ENCODE measurements at regions not wholly inside any gene's neighbourhood (a gene's known extent, or its start where the extent isn't known, plus 50 kb on each side); places are given as distances from the start of the nearest gene placed in this dataset.

DNA sequence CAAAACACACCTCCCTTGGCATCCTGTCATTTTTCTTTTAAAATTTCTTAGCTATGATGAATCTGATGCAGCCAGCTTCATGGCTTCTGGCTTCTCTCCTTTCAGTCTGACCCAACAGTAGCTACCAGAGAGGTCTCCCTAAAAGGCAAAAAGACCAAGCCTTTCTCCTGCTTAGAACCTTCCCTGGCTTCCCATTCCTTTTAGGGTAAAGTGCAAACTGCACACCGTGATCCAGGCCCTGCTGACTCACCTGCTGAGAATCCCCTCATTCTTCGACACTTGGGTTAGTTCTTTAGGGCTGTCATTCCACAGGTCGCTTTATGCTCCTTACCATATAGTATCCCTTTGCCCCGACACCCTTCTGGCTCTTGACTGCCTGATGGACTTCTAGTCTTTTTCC, 362.4 kb downstream of the MIAT start:
- DNase-seq: no peak

DNA sequence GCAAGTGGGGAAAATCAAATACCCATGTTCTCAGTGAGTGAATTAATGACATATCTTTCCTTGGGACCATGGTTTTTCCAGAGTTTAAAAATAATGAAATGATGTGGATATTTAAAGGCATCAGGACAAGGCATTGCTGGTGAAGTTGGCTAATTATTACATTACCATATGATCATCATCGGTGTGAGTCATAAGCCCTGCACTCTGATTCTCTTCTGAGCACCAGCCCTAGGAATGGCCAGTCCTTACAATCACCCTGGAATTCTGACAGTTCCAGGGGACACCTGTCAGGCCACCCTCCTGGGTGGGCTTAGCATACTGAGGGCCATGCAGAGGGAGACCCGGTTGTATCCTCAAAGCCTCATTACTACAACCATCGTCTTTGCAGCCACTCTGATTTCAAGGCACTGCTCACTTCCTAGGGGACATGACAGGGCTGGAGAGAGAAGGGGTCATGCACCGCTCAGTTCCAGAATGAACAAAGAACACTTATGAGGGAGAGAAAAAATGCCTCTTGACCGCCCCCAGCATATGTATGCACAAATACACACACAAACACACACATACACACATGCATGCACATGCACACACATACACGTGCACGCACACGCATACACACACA, 365.0 kb downstream of the MIAT start:
- no peak for DNase-seq

DNA sequence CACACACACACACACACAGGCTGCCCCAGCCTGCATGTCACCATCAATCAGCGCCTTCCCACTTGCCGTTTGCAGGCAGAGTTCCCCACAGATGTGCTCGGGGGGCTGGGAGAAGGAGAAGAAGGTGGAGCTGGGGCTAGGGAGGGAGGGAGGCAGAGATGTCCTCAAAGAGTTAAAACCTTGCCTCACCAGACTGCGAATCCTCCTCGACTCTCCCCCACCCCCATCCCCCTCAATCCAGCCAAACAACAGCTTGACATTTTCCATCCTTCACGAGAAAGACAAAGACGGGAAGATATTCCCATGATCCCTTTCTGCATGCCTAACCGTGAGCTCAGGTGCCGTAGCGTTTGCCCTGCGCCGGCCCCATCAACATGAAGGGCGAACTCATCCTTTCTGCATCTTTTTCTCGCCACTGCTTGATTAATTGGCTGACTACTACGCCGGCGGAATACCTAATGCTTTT, 365.5 kb downstream of the MIAT start:
- no peak for DNase-seq

DNA sequence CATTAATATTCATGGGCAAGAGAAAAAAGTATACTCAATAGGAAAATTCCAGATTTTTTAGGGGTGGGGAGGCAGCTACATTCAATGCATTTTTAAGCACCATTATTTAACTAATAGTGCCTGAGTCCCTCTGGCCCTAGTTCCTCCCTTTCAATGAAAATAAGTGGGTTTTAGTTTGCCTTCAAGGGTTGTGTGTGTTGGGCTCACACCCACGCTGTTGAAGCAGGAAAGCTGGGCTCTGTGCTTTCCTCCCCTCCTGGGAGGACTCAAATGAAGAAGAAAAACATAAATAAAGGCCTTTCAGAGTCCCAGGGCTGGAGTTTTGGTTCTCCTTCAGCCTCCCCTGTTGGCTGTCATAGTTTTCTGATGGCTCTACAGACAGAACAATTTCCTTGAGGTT, 366.2 kb downstream of the MIAT start:
- DNase-seq: no peak

DNA sequence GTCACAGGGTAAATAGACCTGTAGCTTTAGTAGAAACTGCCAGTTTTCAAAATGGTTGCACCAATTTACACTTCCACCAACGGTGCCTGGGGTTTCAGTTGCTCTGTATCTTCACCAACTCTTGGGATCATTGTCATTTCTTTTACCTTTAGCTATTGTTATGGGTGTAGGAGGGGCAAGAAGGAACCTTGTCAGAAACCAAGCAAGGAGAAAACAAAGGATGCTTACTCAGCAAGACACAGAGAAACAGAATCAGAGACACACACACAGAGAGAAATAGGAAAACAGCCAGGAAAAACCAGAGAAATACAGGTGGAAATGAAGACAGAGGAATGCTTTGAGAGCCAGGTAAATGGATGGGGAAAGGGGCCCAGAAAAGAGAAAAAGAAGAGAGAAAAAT, 367.6 kb downstream of the MIAT start:
- no peak for DNase-seq

DNA sequence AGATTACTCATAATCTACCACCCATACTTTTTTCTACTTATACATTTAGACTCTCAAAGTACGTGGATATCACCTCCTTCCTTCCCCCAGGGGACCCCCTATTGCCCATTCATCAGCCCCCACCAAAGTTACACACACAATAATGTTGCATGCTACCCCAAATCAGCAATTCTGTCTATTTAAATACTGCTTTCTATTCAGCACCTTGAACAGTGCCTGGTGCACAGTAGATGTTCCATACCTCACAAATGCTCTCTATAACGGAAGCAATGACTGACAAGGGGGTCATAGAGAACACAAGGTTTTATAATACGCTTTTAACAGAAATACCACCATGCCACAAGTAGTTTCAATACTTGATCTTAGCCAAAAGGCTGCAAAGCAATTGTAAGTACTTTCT, 370.7 kb downstream of the MIAT start:
- no peak for DNase-seq

DNA sequence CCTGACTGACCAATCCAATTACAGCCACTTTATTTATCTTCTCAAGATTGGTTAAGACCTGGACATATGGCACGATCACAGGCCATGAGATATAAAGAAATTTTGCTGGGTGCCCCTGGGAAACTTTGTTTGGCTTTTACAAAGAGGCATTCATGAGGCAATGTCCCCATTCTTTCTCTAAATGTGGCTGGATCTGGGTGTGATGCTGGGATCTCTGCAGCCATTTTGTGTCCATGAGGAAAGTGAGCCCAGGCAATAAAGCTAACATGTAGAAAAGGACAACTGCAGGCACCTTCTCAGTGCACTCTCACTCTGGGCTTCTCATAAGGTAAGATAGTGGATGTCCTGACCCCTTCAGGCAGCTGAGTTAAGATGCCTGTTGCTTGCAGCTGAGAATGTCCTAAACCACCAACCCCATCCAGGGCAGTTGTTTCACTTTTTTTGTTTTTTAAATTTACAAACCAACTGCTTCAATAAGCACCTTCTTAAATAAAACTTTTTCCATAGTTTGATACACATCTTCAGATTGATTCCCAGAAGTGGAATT, 372.3 kb downstream of the MIAT start:
- DNase-seq: no peak

DNA sequence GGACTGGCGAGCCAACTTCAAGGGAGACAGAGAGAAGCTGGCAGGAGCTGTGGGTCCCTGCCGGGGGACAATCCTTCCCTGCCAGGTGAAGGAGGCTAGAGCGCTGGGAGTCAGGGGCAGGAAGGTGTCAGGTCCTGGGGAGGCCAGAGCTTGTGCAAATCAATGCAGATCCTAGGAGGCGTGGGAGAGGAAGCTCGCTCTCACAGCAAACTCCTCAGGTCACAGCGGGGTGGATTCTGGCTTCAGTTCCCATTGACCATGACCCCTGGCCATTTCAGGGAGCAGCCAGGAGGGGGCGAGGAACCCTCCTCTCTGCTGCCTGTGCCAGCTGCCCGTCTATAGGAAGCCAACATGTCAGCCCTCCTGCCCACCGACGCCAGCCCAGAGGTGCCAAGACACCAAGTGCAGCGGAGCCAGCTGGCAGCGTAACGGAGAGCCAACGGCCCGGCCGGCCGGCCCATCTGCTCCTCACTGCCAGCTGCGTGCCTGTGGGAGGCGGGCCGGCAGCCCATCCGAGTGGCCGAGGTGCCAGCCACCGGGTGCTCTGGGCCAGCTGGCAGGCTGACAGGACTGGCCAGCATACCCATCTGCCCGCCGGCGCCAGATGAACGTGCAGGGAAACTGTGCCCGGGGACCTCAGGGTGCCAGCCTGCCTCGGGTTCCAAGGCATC, 374.8 kb downstream of the MIAT start:
- peak; percentile 69 for DNase-seq

DNA sequence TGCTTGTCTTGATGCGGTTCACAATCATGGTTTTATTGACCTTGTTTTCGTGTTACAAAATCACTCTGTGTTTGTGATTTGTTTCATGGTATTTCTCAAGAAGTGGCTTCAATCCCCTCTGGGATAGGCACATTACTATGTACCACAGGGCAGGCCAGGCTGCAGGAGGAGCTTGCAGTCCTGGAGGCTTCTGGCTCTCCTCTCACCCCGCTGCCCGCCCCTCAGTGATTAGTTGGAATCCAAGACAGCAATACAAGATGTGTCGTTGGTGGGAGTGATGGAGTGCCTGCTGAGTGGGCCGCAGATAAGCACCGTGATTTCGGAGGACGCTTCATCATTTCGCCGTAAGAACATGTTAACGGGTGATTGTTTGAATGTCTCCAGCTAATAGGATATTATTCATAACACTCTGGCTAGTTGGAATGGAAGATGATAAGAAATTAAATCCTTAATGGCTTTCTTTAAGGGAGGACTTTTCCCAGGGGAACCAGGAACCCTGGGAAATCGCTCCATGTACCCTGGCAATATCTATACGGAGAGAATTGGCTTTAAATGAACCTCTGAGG, 384.4 kb downstream of the MIAT start:
- DNase-seq: no peak

DNA sequence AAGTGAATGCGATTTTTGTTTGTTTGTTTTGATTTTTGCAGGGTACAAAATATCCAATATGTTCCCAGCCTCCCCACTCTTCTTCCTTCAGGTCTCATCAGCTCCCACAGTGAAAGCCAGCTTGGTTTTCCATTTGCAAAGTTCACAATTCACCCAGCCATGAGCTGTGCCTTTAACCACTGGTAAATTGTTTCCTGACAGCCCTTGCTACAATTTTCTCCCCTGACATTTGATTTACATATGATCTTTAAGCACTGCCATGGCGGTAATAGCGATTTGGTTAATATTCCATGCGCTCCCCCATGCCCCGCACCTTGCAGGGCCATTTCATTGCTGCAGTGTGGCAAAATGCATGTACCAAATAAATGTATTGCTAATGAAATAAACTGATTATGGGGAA, 385.9 kb downstream of the MIAT start:
- DNase-seq: no peak

DNA sequence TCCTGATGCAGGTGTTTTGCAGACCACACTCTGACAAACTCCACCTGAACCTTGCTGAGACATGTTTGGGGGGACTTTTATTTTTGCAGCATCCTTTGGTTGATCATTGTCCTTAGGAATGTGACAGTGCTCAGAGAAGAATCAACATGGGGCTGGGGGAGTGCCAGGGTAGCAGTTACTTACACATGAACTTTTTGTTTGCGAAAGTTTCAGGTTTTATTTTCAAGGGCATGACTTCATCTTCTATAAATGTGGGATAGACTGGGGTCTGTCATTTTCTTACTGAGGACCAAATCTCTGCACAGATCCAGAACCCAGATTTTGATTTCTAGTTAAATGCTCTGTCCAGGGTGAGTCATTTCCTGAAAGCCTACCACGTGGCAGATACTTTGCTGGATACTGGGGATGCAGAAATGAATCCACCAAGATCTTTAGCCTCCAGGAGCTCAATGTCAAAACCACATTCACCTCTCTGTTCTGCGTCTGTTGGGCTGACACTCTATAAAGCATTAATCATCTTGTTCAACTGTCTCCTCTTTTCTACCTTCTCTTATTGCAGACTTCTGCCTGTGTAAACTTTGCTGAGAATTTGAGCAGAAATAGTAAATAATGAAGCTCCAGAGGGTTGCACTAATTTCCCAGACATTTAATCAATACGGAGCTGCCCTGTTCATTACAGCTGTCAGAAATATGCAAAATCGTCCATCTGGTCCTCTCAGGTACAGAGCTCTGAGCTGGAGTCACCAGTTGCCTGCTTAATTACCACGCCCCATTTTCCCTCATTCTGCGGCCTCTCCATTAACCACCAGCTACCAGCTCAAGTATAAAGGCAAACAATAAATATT, 387.9 kb downstream of the MIAT start:
- no peak for DNase-seq

DNA sequence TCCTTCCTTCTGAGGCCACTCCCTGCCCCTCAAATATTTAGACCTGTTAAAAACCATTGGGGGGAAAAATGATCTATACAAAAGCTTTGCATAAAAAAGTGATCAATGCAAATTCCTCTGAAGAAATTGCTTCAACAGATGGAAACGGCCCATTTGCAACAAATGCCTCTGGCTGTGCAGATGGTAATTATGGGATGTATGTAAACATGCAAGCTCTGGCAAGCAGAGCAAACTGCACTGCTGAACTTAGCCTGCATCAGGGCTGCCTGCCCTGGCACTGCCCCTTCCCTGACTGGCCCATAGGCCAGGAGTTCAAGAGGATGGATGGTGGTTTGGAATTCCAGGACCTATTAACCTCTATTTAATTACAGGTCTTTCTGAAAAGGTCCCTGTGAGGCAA, 388.7 kb downstream of the MIAT start:
- DNase-seq: no peak

DNA sequence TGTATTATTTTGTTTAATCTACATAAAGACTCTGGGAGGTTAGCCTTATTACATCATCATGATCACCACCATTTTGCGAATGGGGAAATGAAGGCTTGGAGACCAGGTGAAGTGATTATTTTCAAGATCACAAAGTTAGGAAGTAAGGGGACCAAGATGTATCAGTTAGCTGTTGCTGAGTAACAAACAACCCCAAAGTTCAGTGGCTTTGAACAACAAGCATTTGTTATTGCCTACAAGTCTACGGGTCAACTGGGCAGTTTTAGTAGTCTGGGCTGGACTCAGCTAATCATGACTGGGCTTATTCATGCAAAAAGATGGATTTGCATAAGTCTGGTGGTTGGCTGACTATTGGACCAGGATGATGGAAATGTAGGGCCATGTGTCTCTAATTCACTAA, 389.2 kb downstream of the MIAT start:
- no peak for DNase-seq

DNA sequence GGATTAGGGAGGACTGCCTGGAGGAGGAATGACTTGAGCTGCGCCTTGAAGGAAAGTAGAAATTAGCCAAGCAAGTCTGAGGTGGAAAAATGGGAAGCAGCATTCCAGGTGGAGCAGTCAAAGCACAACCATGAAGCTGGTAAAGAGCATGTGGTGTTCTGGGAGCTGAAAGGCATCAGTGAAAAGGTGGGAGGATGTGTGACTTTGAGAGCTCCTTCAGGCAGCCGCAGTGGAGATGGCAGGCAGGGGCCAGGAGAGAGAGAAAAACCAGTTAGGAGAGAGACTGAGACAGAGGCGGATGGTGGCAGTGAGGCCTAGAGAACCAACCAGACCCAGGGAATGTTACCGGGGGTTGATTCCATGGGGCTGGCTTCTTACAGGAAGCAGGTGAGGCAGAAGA, 393.4 kb downstream of the MIAT start:
- no peak for DNase-seq

DNA sequence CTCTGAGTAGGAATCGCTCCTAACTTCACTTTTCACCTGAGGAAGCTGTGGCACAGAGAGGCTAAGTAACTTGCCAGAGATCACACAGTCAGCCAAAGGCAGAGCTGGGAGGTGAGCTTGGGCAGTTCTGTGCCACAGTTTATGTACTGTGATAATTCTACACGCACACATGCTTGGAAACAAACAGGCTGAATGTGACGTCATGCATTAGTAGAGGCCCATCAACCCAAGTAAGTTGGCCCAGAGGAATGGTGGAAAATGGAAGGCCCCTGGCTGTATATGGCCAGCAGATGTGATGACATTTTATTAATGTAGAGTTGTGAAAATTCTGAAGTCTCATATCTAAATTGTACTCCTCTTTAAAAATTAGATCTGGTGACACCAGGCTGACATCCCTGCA, 394.0 kb downstream of the MIAT start:
- no peak for DNase-seq

DNA sequence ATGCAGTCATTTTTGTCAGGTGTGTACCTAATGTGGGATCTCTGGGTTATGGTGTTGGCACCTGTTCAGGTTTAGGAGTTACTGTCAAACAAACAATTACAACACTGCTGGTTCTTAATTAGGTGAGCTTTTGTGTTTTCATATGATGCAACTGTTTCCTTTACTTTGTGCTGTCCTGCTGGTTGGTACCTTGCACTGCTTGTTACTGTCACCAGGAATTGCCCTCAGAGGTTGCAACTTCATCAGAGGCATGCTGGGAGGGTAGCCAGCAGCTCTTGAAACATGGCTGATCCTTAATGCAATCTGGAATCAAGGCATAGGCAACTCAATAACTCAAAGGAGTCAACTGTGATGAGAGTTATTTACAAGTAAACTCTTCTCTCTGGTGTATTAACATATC, 400.3 kb downstream of the MIAT start:
- DNase-seq: no peak

DNA sequence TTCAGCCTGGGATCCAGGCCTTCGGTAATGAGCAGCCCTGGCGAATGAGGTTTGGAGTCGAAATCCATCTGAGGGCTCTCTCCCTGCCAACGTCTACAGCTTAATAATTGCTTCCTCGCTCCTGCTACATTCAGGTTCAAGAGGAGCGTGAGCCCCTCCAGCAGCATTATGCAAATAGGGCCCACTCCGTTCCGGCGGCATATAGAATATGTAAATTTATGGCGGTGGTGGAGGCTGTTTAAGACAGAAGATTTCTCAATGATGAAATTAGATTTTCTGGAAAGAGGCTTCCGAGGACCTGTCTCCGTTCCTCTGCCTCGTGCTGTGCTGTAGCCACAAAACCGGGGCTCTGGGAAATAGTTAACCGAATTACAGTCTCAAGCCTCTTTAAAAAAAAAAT, 402.8 kb downstream of the MIAT start:
- DNase-seq: no peak

DNA sequence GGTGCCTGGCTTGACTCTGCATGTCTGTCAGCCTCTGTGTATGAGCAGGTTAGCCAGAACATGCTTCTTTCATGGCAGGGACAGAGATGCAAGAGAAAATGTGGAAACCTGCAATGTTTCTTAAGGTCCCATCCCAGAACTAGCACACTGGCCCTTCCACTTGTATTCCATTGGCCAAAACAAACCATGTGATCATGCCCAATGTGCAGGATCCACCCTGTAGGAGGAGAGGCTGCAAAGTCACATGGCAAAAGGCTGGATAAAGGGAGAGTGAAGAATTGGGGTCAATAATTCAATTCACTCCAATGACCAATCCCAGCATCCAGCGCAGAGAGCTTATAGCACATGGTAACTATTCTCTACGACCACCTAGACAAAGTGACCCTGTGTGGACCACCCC, 405.5 kb downstream of the MIAT start:
- no peak for DNase-seq

DNA sequence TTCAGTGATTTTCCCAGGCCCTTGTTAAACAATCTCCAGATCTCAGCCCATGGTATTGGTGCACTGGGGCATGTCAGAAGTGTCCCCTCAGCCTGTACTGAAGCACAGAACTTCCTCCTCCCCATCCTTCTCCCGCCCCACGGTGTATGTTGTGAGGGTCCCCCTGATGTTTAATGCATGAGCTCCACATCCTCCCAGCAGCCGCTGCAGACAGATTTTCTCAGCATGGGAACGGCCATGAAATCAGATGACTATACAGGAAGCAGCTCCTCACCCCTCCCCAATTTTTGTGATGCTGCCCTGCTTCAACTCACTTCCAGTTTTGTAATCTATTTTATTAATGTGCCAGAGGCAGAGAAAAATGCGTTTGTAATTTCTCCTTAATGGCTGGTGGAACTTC, 406.0 kb downstream of the MIAT start:
- no peak for DNase-seq

DNA sequence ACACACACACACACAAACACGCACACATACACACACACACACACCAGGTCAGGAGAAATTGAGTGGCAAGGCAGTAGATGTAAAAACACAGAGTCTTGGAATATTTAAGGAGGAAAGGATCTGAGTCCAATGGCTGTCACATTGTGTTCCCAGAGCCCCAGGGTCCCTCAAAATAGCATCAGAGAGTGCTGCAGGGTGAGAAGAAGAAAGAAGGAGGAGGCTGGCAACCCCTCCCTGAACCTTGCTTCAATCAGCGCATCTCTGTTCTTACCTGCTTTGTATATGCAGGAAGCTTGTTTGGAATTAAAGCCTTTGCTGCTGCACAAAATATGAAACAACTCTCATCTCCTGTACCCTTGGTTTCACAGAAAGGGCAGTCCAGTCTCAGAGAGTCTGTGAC, 406.5 kb downstream of the MIAT start:
- DNase-seq: no peak

DNA sequence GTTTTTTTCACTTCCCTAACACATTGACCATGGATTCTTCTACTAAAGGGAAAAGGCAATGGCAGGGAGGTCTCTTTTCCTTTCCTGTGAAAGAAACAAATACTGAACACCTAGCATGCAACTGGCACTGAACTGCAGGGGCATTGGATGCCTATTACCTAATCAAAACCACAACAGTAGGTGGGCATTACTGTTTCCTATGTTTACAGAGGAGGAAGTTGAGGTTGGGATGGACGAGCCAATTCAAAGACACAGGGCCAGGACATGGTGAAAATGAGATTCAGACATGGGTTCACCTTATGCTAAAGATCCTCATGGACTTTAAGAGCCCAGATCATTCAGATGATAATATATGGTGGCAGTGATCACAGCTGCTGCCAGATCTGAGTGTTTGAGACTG, 407.0 kb downstream of the MIAT start:
- no peak for DNase-seq

DNA sequence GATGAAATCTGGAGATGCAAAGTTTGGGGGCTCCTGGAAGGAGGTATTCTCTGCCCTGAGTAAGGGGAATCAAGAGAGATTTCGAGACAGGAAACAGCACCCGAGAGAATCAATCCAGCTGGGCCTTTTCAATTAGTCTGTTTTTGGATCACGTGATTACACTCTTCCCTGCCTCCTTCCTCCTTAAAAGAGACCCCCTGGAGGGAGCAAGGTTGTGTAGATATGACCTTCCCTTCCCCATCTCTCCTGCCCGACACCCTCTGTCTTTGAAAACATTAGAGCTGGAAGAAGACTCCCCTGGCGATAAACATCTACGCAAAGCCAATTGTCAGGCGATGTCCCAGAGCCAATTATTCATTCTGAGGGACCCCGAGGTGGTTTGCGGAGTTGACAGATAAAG, 407.9 kb downstream of the MIAT start:
- DNase-seq: no peak

DNA sequence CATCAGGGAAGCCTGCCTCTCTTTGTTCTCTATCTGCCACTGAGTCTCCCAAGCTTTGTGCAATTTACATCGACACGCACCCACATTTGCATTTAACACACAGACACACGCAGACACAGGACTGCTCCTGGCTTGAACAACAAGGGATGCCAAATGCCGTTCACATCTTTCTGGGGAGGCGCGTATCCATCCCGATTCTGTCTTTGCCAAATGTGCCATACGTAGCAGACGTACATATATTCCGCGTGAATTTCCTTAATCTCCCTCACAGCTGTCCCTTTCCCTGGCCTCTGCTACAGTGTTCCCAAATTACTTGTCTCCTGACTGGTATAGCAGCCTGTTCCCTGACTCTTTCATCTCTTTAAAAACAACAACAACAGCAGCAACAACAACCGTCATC, 409.5 kb downstream of the MIAT start:
- DNase-seq: no peak

DNA sequence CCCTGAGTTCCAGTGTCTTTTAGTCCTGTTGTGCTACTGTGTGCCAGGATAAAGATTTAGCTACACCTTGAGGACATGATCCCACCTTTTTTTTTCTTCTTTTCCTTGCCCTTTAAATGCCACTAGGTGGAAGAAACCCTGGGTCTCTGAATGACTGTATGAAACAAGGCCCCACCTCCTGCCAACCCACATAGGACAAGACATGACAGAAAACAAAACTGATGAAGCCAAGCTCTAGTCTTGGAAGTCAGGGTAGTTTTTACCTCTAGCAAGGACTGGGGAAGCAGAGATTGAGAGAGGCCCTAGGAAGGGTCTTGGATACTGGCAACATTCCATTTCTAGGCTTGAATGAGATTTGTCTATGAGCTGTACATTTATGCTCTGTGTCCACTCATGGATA, 410.7 kb downstream of the MIAT start:
- DNase-seq: no peak
